Fibroblast of pulmonary artery (primary cell): ENCODE measurements at regions not wholly inside any gene's neighbourhood (a gene's known extent, or its start where the extent isn't known, plus 50 kb on each side); places are given as distances from the start of the nearest gene placed in this dataset.

Experiments used
- DNase-seq: peaks from one replicate; pipeline ENCODE4 v3.0.0-alpha.2; 2010; ENCODE audit warnings: low read depth
- H3K4me3 ChIP-seq: replicated peaks from 2 replicates; pipeline ENCODE4 v1.5.1; 2011; ENCODE audit warnings: low read depth, mild to moderate bottlenecking, control low read depth, low read length, moderate library complexity
- CTCF ChIP-seq: IDR thresholded peaks from 2 replicates; pipeline ENCODE4 v1.5.1; 2011; ENCODE audit warnings: mild to moderate bottlenecking, control low read depth, low read length, inconsistent platforms; ENCODE audit errors: missing control alignments

GRCh38 chr4:141290771-141291170 lies 70.1 kb downstream of the ZNF330 start:
- no peak for DNase-seq
- no peak for TF ChIP-seq CTCF

GRCh38 chr4:141294306-141294705 lies 73.6 kb downstream of the ZNF330 start:
- no peak for TF ChIP-seq CTCF
- DNase-seq, result no peak
- no peak overlapping the region for H3K4me3 ChIP-seq

More at GRCh38 chr4:141290771-141291170, 70.1 kb downstream of the ZNF330 start:
- H3K4me3 ChIP-seq, result no peak overlapping the region

GRCh38 chr4:141301216-141301615 lies 80.5 kb downstream of the ZNF330 start:
- no peak for DNase-seq
- TF ChIP-seq CTCF, result no peak
- no peak overlapping the region for H3K4me3 ChIP-seq

- TF ChIP-seq CTCF, result no peak
- H3K4me3 ChIP-seq, result no peak overlapping the region
- DNase-seq, result no peak
These were observed 82.2 kb downstream of the ZNF330 start for GRCh38 chr4:141302924-141303323.

GRCh38 chr4:141304346-141304745 lies 83.7 kb downstream of the ZNF330 start:
- no peak for DNase-seq
- TF ChIP-seq CTCF, result no peak
- no peak overlapping the region for H3K4me3 ChIP-seq

GRCh38 chr4:141306331-141306730 lies 85.6 kb downstream of the ZNF330 start:
- TF ChIP-seq CTCF, result no peak
- H3K4me3 ChIP-seq, result no peak overlapping the region
- no peak for DNase-seq

- TF ChIP-seq CTCF, result peak; percentile 96
- no peak overlapping the region for H3K4me3 ChIP-seq
- DNase-seq, result peak; percentile 74
These were observed 86.6 kb downstream of the ZNF330 start for GRCh38 chr4:141307241-141307689.
